Amygdala (tissue), 56 donors: ENCODE measurements at regions not wholly inside any gene's neighbourhood (a gene's known extent, or its start where the extent isn't known, plus 50 kb on each side); places are given as distances from the start of the nearest gene placed in this dataset.
A peak's percentile ranks its signal among the peaks of the same experiment; 100 is the strongest.

ENCODE experiments used
- DNase-seq, 56 donors: peaks; one replicate each; lab custom pipeline; 2025; lab: John Stamatoyannopoulos, UW

- no peak for DNase-seq
These were observed 83.3 kb upstream of the SLC38A4 start for GRCh38 chr12:46908936-46909635.

GRCh38 chr12:46910830-46911229 is 85.0 kb upstream of the SLC38A4 start:
- no peak for DNase-seq

- DNase-seq = no peak
These were observed 88.5 kb upstream of the SLC38A4 start for GRCh38 chr12:46914336-46914735.

- DNase-seq = no peak
These were observed 89.3 kb upstream of the SLC38A4 start for GRCh38 chr12:46915082-46915481.

GRCh38 chr12:46915836-46916235 is 90.0 kb upstream of the SLC38A4 start:
- DNase-seq = no peak

- no peak for DNase-seq
These were observed 91.1 kb upstream of the SLC38A4 start for GRCh38 chr12:46916796-46917419.

GRCh38 chr12:46917821-46918220 is 92.0 kb upstream of the SLC38A4 start:
- DNase-seq = no peak

GRCh38 chr12:46918631-46919030 is 92.8 kb upstream of the SLC38A4 start:
- no peak for DNase-seq

- peak in 3 of 56 donors; percentile 2 to 21 (median 4) for DNase-seq
These were observed 94.0 kb upstream of the SLC38A4 start for GRCh38 chr12:46919666-46920400.

GRCh38 chr12:46920499-46920898 is 94.7 kb upstream of the SLC38A4 start:
- DNase-seq = no peak

- DNase-seq = no peak
These were observed 95.4 kb upstream of the SLC38A4 start for GRCh38 chr12:46921048-46921763.

GRCh38 chr12:46921764-46922133 is 96.0 kb upstream of the SLC38A4 start:
- DNase-seq = peak in 2 of 56 donors; percentile 0 to 3

GRCh38 chr12:46926526-46926925 is 100.7 kb upstream of the SLC38A4 start:
- no peak for DNase-seq

GRCh38 chr12:46930101-46930500 is 104.3 kb upstream of the SLC38A4 start:
- DNase-seq = no peak

GRCh38 chr12:46933947-46934346 is 108.2 kb upstream of the SLC38A4 start:
- peak in 1 of 56 donors; percentile 20 for DNase-seq

- DNase-seq = no peak
These were observed 108.7 kb upstream of the SLC38A4 start for GRCh38 chr12:46934374-46935111.

- no peak for DNase-seq
These were observed 109.6 kb upstream of the SLC38A4 start for GRCh38 chr12:46935271-46935847.

- DNase-seq = no peak
These were observed 110.2 kb upstream of the SLC38A4 start for GRCh38 chr12:46936042-46936441.

GRCh38 chr12:46938071-46938678 is 112.4 kb upstream of the SLC38A4 start:
- DNase-seq = no peak

- DNase-seq = no peak
These were observed 116.2 kb upstream of the SLC38A4 start for GRCh38 chr12:46941981-46942380.
